Thoracic aorta (tissue), 2 donors: ENCODE measurements at regions not wholly inside any gene's neighbourhood (a gene's known extent, or its start where the extent isn't known, plus 50 kb on each side); places are given as distances from the start of the nearest gene placed in this dataset.

Experiments used
- ATAC-seq: fragments of 150-250 bp; one replicate; pipeline ENCODE4 v1.8.0; 2017; ENCODE audit warnings: low read depth; ENCODE audit not compliant: insufficient number of reproducible peaks, low FRiP score
- DNase-seq: peaks from one replicate; pipeline ENCODE4 v3.0.0-alpha.2; 2020; ENCODE audit warnings: low spot score
- H3K27ac ChIP-seq, 2 donors: fragments of 200-600 bp; sonication (generic); 1 replicate in 1 of 2; 2 replicates in 1 of 2; pipeline ENCODE4 v1.5.1; 2016; ENCODE audit warnings: mild to moderate bottlenecking in 2 of 2, moderate library complexity in 2 of 2
- H3K27me3 ChIP-seq: fragments of 200-600 bp; sonication (generic); replicated peaks from 2 replicates; pipeline ENCODE4 v1.6.0; 2016; ENCODE audit warnings: mild to moderate bottlenecking; ENCODE audit not compliant: insufficient read depth
- H3K36me3 ChIP-seq: fragments of 200-600 bp; sonication (generic); one replicate; pipeline ENCODE4 v1.5.1; 2016
- H3K4me1 ChIP-seq, 2 donors: fragments of 200-600 bp; sonication (generic); 1 replicate in 1 of 2; 2 replicates in 1 of 2; pipeline versions ENCODE4 v1.5.1 to v1.6.0; 2016; ENCODE audit warnings: low read depth in 2 of 2, mild to moderate bottlenecking in 1 of 2; ENCODE audit not compliant: control insufficient read depth in 1 of 2
- H3K4me3 ChIP-seq: fragments of 200-600 bp; sonication (generic); 2 replicates; pipeline ENCODE4 v1.5.1; 2016; ENCODE audit warnings: mild to moderate bottlenecking
- H3K9me3 ChIP-seq: fragments of 200-600 bp; sonication (generic); 2 replicates; pipeline ENCODE4 v1.5.1; 2016
- TF ChIP-seq, protein P1 (sequence below): fragments of 200-600 bp; sonication (generic); IDR thresholded peaks from one replicate; pipeline ENCODE4 v1.5.1; 2019; ENCODE audit warnings: antibody characterized with exemption

GRCh38 chr2:129709001-129709955 lies 270.2 kb upstream of the RAB6C start:
- Histone ChIP-seq H3K27me3 (no peaks in the 10 kb centered on the region), H3K27ac (no peak overlapping the region), H3K9me3 (no peaks in the 10 kb centered on the region), H3K36me3 (no peaks in the 10 kb centered on the region), H3K4me3 (no peak overlapping the region), H3K4me1 (no peaks in the 10 kb centered on the region)
- ATAC-seq, result no peak
- no peak for DNase-seq
- TF ChIP-seq, protein P1, sequence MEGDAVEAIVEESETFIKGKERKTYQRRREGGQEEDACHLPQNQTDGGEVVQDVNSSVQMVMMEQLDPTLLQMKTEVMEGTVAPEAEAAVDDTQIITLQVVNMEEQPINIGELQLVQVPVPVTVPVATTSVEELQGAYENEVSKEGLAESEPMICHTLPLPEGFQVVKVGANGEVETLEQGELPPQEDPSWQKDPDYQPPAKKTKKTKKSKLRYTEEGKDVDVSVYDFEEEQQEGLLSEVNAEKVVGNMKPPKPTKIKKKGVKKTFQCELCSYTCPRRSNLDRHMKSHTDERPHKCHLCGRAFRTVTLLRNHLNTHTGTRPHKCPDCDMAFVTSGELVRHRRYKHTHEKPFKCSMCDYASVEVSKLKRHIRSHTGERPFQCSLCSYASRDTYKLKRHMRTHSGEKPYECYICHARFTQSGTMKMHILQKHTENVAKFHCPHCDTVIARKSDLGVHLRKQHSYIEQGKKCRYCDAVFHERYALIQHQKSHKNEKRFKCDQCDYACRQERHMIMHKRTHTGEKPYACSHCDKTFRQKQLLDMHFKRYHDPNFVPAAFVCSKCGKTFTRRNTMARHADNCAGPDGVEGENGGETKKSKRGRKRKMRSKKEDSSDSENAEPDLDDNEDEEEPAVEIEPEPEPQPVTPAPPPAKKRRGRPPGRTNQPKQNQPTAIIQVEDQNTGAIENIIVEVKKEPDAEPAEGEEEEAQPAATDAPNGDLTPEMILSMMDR, result no peak

- no peak overlapping the region for H3K4me3 ChIP-seq
- no peak for ATAC-seq
- TF ChIP-seq, protein P1, result no peak
Observed at GRCh38 chr2:129709956-129710598, 269.4 kb upstream of the RAB6C start.

GRCh38 chr2:129710670-129711495 lies 268.6 kb upstream of the RAB6C start:
- Histone ChIP-seq H3K4me1 (no peaks in the 10 kb centered on the region), H3K4me3 (no peak overlapping the region), H3K9me3 (no peaks in the 10 kb centered on the region), H3K27me3 (no peaks in the 10 kb centered on the region), H3K27ac (no peak overlapping the region), H3K36me3 (no peaks in the 10 kb centered on the region)
- no peak for ATAC-seq
- no peak for DNase-seq
- TF ChIP-seq, protein P1, result no peak

More at GRCh38 chr2:129709956-129710598, 269.4 kb upstream of the RAB6C start:
- Histone ChIP-seq H3K9me3 (no peaks in the 10 kb centered on the region), H3K27me3 (no peaks in the 10 kb centered on the region), H3K36me3 (no peaks in the 10 kb centered on the region), H3K4me1 (no peaks in the 10 kb centered on the region), H3K27ac (no peak overlapping the region)
- DNase-seq, result no peak

- Histone ChIP-seq H3K9me3 (no peaks in the 10 kb centered on the region), H3K27me3 (no peaks in the 10 kb centered on the region), H3K4me3 (no peak overlapping the region), H3K4me1 (no peaks in the 10 kb centered on the region), H3K36me3 (no peaks in the 10 kb centered on the region), H3K27ac (no peak overlapping the region)
- TF ChIP-seq, protein P1, result no peak
- no peak for ATAC-seq
- no peak for DNase-seq
Observed at GRCh38 chr2:129711816-129712675, 267.4 kb upstream of the RAB6C start.
